NCI-H146 (cell line): ENCODE measurements at regions not wholly inside any gene's neighbourhood (a gene's known extent, or its start where the extent isn't known, plus 50 kb on each side); places are given as distances from the start of the nearest gene placed in this dataset.

Source experiments
- DNase-seq: peaks from one replicate; lab custom pipeline; 2025; lab: John Stamatoyannopoulos, UW

- no peak for DNase-seq
Observed at GRCh38 chr6:152905551-152906299, 77.1 kb downstream of the FBXO5 start.

- DNase-seq = no peak
Observed at GRCh38 chr6:152909241-152909640, 73.6 kb downstream of the FBXO5 start.

- no peak for DNase-seq
Observed at GRCh38 chr6:152916035-152916434, 66.8 kb downstream of the FBXO5 start.

- DNase-seq = no peak
Observed at GRCh38 chr6:152918991-152919390, 63.9 kb downstream of the FBXO5 start.

GRCh38 chr6:152920016-152920415 lies 62.8 kb downstream of the FBXO5 start:
- no peak for DNase-seq
